Stomach smooth muscle (tissue), 2 donors: ENCODE measurements at regions not wholly inside any gene's neighbourhood (a gene's known extent, or its start where the extent isn't known, plus 50 kb on each side); places are given as distances from the start of the nearest gene placed in this dataset.

ENCODE experiments used
- H3K27ac ChIP-seq: one replicate; pipeline ENCODE4 v1.7.0; 2013; ENCODE audit warnings: mild to moderate bottlenecking, low read length, inconsistent platforms
- H3K27me3 ChIP-seq, 2 donors: one replicate each; pipeline ENCODE4 v1.7.0; 2013; ENCODE audit warnings: low read length in 2 of 2; ENCODE audit not compliant: insufficient read depth in 2 of 2, control insufficient read depth in 1 of 2
- H3K36me3 ChIP-seq, 2 donors: one replicate each; pipeline ENCODE4 v1.7.0; 2013; ENCODE audit warnings: low read length in 2 of 2; ENCODE audit not compliant: control insufficient read depth in 2 of 2, insufficient read depth in 2 of 2
- H3K4me1 ChIP-seq: one replicate; pipeline ENCODE4 v1.7.0; 2013; ENCODE audit warnings: low read length; ENCODE audit not compliant: control insufficient read depth, insufficient read depth
- H3K4me3 ChIP-seq, 2 donors: one replicate each; pipeline ENCODE4 v1.7.0; 2013; ENCODE audit warnings: low read length in 2 of 2
- H3K9ac ChIP-seq, 2 donors: one replicate each; pipeline ENCODE4 v1.7.0; 2013; ENCODE audit warnings: low read length in 2 of 2, mild to moderate bottlenecking in 1 of 2
- H3K9me3 ChIP-seq, 2 donors: one replicate each; pipeline ENCODE4 v1.7.0; 2013; ENCODE audit warnings: low read length in 2 of 2; ENCODE audit not compliant: control insufficient read depth in 2 of 2
- donor health status: healthy.
- donor health status: Pancreatic carcinoma.

GRCh38 chr14:75350505-75351060, 72.0 kb downstream of the FOS start:
- Histone ChIP-seq H3K4me3 (no peak overlapping the region), H3K9me3 (no peaks in the 10 kb centered on the region), H3K27ac (no peak overlapping the region), H3K4me1 (peaks cover 9% of the 10 kb centered on the region), H3K36me3 (no peaks in the 10 kb centered on the region), H3K27me3 (no peaks in the 10 kb centered on the region), H3K9ac (no peak overlapping the region)

DNA sequence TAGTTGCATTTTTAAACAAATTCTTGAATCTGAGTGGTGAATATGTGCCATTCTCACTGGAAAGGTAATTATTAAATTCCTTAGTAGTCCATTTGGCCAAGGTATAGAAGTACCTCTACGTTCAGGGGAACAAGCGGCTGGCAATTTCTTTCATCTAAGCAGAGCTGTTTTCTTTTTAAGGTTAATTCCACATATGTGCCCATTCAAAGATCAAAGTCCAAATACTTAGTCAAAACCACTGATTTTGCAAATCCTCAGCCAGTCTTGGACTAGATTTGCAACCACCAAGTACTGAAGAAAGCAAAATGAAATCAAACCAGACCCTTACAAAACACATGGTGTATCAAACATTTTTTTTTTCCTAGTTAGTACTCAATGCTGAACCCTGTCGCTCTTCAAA, 68.7 kb upstream of the JDP2 start:
- Histone ChIP-seq H3K27ac (no peak overlapping the region), H3K4me3 (no peak overlapping the region), H3K27me3 (no peaks in the 10 kb centered on the region), H3K4me1 (peaks cover 11% of the 10 kb centered on the region), H3K9me3 (no peaks in the 10 kb centered on the region), H3K9ac (no peak overlapping the region), H3K36me3 (no peaks in the 10 kb centered on the region)

DNA sequence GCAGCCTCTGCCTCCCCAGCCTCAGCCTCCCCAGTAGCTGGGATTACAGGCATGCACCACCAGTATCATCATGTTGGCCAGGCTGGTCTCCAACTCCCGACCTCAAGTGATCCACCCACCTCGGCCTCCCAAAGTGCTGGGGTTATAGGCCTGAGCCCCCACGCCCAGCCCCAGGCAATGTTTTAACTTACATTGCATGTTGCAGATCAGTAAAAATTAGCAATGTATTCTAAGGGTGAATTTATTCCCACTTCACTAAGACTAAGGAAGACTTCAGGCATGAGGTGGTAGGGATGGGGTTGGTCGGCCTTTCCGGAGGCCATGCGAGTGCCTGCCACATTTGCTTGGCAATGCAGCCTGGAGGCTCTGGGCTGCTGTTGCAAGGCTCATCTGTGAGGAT, 66.8 kb upstream of the JDP2 start:
- Histone ChIP-seq H3K9me3 (no peaks in the 10 kb centered on the region), H3K27ac (no peak overlapping the region), H3K9ac (no peak overlapping the region), H3K4me3 (no peak overlapping the region), H3K36me3 (no peaks in the 10 kb centered on the region), H3K27me3 (no peaks in the 10 kb centered on the region), H3K4me1 (peaks cover 8% of the 10 kb centered on the region)

DNA sequence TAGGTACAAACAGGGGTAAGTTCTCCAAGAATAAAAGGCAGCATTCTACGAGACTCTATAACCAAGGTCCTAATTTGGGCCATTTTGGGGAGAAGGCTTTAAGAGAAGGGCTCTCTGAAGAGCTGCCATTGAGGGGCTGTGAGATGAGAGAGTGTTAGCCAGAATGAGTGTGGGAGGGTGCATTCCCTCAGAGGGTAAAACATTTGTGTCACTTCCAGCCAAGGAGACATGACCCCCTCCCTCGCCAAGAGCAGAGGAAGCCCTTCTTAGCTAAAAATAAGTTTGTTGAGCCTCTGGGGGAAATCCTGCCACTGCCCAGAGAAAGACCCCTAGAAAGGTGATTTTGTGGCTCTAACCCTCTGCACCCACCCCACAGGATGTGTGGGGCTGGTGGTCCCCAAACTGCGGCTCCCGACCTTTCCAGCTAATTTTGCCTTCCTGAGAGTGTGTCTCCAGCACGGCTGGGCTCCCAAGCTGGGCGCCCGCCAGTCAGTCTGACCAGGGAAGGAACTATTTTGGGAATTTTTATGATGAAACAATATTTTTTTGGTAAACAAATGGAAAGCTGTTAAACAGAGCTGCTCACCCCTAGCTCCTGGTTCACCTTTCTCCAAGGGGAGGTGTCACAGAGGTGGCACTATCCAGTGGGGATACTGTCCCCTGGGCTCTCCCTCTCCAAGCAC, 65.9 kb upstream of the JDP2 start:
- no peak overlapping the region for H3K27ac ChIP-seq
- no peaks in the 10 kb centered on the region for H3K9me3 ChIP-seq
- peaks cover 9% of the 10 kb centered on the region for H3K4me1 ChIP-seq
- no peaks in the 10 kb centered on the region for H3K36me3 ChIP-seq
- no peak overlapping the region for H3K9ac ChIP-seq
- H3K27me3 ChIP-seq = no peaks in the 10 kb centered on the region
- no peak overlapping the region for H3K4me3 ChIP-seq

DNA sequence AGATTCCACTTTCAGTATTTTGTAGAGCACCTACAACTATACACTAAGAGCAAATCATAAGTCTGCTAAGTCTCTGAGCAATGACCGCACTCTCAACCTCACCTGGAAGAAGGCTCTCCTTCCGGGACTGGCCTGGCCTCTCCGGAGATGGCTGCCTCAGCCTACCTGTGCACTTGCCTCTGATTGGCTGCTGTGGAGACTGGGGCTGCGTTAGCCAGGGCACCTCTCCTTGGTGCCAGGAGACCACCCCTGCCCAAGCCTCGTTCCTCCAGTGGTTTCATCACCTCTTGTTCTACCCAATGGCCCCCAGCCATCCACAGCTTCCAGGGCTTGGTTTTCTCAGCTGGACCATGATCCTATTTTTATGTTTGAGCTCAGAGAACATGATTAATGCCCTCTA, 64.7 kb upstream of the JDP2 start:
- H3K9ac ChIP-seq = no peak overlapping the region
- H3K9me3 ChIP-seq = no peaks in the 10 kb centered on the region
- H3K27ac ChIP-seq = no peak overlapping the region
- H3K27me3 ChIP-seq = no peaks in the 10 kb centered on the region
- H3K4me1 ChIP-seq = peaks cover 11% of the 10 kb centered on the region
- H3K36me3 ChIP-seq = no peaks in the 10 kb centered on the region
- no peak overlapping the region for H3K4me3 ChIP-seq

DNA sequence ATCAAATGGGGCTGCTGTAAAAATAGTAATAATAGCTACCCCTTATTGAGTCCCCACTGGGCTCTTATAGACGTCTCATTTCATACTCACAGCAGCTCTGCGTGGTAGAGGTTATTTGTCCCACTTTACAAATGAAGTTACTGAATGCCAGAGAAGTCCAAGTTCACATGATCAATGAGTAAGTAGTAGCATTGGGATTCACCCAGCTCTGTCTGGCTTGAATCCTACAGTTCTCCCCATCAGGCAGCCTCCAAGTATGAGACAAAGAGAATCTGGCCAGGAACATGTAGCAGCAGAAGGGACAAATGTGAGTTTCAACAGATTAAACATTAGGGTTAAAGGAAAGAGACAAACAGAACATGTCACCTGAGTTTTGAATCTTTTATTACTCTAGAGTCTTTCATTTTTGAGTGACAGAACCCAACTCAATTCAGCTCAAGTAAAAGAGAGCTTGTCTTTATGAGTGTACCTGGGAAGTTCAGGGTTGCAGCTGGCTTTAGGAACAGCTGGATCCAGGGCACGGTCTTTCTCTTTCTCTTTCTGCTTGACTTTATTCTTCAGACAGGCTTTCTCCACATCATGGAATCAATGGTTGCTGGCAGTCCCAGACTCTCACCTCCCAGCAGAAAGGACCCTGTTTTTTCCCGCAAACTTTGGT, 64.1 kb upstream of the JDP2 start:
- Histone ChIP-seq H3K9me3 (no peaks in the 10 kb centered on the region), H3K36me3 (no peaks in the 10 kb centered on the region), H3K27ac (no peak overlapping the region), H3K4me1 (peaks cover 11% of the 10 kb centered on the region), H3K9ac (no peak overlapping the region), H3K27me3 (no peaks in the 10 kb centered on the region), H3K4me3 (no peak overlapping the region)

DNA sequence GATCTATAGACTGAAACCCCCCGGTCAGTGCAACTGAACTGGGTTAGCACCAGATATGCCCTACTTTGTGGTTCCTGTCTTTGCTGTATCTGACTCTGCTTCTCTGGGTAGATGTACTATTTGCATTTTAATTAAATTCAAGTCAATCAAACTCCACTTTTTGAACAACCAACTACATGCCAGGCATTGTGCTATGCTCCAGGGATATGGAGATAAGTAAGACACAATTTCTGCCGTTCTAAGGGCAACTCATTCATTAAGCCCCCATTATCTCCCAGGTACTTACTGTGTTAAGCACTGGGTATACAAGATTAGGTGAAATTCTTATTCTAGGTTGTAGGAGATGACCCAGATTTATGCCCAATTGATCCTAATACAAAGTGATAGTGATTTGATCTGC, 62.7 kb upstream of the JDP2 start:
- Histone ChIP-seq H3K36me3 (no peaks in the 10 kb centered on the region), H3K9ac (no peak overlapping the region), H3K9me3 (no peaks in the 10 kb centered on the region), H3K4me1 (peaks cover 11% of the 10 kb centered on the region), H3K27ac (no peak overlapping the region), H3K27me3 (no peaks in the 10 kb centered on the region), H3K4me3 (no peak overlapping the region)

DNA sequence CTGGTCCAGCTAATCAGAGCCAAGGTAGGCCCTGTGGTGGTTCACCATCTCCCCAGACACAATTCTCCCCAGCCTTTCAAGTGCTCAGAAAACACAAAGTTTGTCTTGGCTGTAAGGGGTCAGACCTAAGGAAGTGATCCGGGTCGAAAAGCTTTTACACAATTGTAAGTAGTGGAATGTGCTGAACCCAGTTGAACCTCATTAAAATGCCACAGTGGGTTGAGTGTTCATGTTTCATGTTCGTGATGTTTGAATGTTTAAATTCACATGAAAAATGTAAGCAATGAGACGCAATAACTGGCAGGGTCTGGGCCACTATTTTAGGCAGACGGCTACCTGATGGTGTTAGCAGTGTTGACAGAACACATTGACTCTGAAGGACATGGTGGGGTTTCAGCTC, 60.9 kb upstream of the JDP2 start:
- Histone ChIP-seq H3K27ac (no peak overlapping the region), H3K4me3 (no peak overlapping the region), H3K27me3 (no peaks in the 10 kb centered on the region), H3K9me3 (no peaks in the 10 kb centered on the region), H3K9ac (no peak overlapping the region), H3K36me3 (no peaks in the 10 kb centered on the region), H3K4me1 (peaks cover 7% of the 10 kb centered on the region)

DNA sequence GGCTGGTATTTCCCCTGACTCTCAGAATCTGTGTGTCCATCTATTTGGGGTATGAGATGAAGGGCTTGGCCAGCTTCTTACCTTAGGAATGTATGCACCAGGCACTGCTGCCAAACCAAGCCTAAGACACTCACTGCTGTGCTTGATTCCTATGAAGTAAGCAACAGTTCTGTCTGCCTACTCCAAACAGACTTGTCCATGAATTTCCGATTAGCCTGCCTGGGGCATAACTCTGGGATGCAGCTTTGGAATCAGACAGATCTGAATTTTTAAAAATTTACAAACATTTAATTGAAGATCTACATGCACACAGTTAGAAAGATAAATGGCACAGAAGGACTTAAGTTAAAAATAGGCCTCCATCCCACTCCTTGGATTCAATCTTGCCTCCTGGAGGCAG, 59.5 kb upstream of the JDP2 start:
- Histone ChIP-seq H3K4me3 (no peak overlapping the region), H3K9me3 (no peaks in the 10 kb centered on the region), H3K36me3 (no peaks in the 10 kb centered on the region), H3K27ac (no peak overlapping the region), H3K27me3 (no peaks in the 10 kb centered on the region), H3K4me1 (peaks cover 3% of the 10 kb centered on the region), H3K9ac (no peak overlapping the region)

- Histone ChIP-seq H3K4me1 (peaks cover 3% of the 10 kb centered on the region), H3K27me3 (peaks cover 0 to 2% of the 10 kb centered on the region in 2 donors), H3K4me3 (no peak overlapping the region), H3K27ac (no peak overlapping the region), H3K9me3 (no peaks in the 10 kb centered on the region), H3K9ac (no peak overlapping the region), H3K36me3 (no peaks in the 10 kb centered on the region)
Measured at GRCh38 chr14:75369506-75369905, 58.3 kb upstream of the JDP2 start.
